Nephron progenitor cell (in vitro differentiated cells): ENCODE measurements at regions not wholly inside any gene's neighbourhood (a gene's known extent, or its start where the extent isn't known, plus 50 kb on each side); places are given as distances from the start of the nearest gene placed in this dataset.
A peak's percentile ranks its signal among the peaks of the same experiment; 100 is the strongest.

ENCODE experiments used
- DNase-seq: peaks from one replicate; pipeline ENCODE4 v3.0.0; 2021
- H3K27ac Mint-ChIP-seq: 2 replicates; pipeline ENCODE4 v1.8.0; 2021; ENCODE audit warnings: mild to moderate bottlenecking, moderate library complexity, mixed read lengths
- H3K27me3 Mint-ChIP-seq: 2 replicates; pipeline ENCODE4 v1.8.0; 2021; ENCODE audit warnings: mild to moderate bottlenecking, low read depth, mixed read lengths; ENCODE audit not compliant: poor library complexity
- H3K36me3 Mint-ChIP-seq: 2 replicates; pipeline ENCODE4 v1.8.0; 2021; ENCODE audit warnings: low read depth, mixed read lengths
- H3K4me1 Mint-ChIP-seq: 2 replicates; pipeline ENCODE4 v1.8.0; 2021; ENCODE audit warnings: mixed read lengths
- H3K4me3 Mint-ChIP-seq: 2 replicates; pipeline ENCODE4 v1.8.0; 2021; ENCODE audit warnings: mild to moderate bottlenecking, moderate library complexity, mixed read lengths
- H3K9me3 Mint-ChIP-seq: 2 replicates; pipeline ENCODE4 v1.8.0; 2021; ENCODE audit warnings: mild to moderate bottlenecking, moderate library complexity, mixed read lengths
- TF ChIP-seq, protein P1 (sequence below): fragments of 200-600 bp; sonication (generic); IDR thresholded peaks from 2 replicates; pipeline ENCODE4 v1.5.0; 2021; ENCODE audit warnings: antibody characterized with exemption

DNA sequence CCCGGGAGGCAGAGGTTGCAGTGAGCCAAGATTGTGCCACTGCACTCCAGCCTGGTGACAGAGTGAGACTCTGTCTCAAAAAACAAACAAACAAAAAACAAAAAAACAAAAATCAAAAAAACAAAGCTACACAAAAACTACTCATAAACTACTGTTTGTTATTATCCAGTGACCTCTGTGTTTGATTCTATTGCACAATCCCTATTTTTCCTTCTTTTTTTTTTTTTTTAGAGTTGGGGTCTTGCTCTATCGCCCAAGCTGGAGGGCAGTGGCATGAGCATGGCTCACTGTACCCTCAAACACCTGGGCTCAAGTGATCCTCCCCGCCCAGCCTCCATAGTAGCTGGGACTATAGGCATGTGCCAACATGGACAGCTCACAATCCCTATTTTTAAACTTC lies 92.7 kb downstream of the FAM217A start:
- peaks cover 30% of the 10 kb centered on the region for H3K4me1 Mint-ChIP-seq
- no peak for DNase-seq
- no peak overlapping the region for H3K4me3 Mint-ChIP-seq
- no peak overlapping the region for H3K27ac Mint-ChIP-seq
- peaks cover 24% of the 10 kb centered on the region for H3K9me3 Mint-ChIP-seq
- no peaks in the 10 kb centered on the region for H3K27me3 Mint-ChIP-seq
- TF ChIP-seq, protein P1, sequence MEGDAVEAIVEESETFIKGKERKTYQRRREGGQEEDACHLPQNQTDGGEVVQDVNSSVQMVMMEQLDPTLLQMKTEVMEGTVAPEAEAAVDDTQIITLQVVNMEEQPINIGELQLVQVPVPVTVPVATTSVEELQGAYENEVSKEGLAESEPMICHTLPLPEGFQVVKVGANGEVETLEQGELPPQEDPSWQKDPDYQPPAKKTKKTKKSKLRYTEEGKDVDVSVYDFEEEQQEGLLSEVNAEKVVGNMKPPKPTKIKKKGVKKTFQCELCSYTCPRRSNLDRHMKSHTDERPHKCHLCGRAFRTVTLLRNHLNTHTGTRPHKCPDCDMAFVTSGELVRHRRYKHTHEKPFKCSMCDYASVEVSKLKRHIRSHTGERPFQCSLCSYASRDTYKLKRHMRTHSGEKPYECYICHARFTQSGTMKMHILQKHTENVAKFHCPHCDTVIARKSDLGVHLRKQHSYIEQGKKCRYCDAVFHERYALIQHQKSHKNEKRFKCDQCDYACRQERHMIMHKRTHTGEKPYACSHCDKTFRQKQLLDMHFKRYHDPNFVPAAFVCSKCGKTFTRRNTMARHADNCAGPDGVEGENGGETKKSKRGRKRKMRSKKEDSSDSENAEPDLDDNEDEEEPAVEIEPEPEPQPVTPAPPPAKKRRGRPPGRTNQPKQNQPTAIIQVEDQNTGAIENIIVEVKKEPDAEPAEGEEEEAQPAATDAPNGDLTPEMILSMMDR, result no peak
- H3K36me3 Mint-ChIP-seq, result peaks cover 49% of the 10 kb centered on the region

DNA sequence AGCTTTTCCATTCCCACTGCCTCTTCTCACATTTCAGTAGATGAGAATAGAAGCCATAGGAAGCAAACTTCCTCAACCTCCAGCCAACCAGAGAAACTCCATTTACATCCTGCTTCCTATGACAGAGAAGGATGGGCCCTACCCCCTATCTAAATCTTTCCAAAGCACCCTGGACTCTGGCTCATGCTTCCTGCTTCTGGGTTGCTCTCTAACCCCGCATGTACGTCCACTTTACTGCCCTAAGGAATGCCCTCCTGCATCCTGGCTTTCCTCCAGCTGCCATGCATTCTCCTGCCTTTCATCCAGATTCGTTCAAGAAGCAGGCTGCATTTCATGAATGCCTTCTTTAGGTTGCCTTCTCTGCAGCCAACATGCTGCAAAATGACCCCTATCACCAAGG lies 91.9 kb downstream of the FAM217A start:
- Mint-ChIP-seq H3K4me1 (peaks cover 38% of the 10 kb centered on the region), H3K27ac (peak overlapping the region; percentile 89), H3K9me3 (peaks cover 18% of the 10 kb centered on the region), H3K4me3 (peak overlapping the region; percentile 31), H3K27me3 (no peaks in the 10 kb centered on the region), H3K36me3 (peaks cover 41% of the 10 kb centered on the region)
- TF ChIP-seq, protein P1, result no peak
- DNase-seq, result no peak

DNA sequence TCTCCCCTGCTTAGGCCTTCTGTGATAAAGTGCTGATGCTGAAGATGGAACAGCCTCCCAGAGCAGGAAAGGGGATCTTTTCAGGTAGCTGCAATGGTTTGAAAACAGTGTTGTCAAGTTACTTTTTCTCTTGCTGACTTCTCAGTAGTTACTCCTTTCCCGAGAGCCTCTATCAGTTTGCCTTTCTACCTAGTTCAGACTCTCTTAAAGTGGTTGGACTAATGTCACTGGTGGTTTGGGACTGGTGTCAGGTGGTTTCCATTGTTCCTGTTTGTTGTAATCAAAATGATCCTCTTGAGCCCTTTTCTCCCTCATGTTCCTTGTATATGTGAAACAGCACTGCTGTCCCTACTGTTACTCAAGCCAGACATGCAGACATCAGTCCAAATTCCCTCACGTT lies 91.4 kb downstream of the FAM217A start:
- TF ChIP-seq, protein P1, result no peak
- no peaks in the 10 kb centered on the region for H3K27me3 Mint-ChIP-seq
- H3K4me1 Mint-ChIP-seq, result peaks cover 39% of the 10 kb centered on the region
- peak overlapping the region; percentile 89 for H3K27ac Mint-ChIP-seq
- peaks cover 16% of the 10 kb centered on the region for H3K9me3 Mint-ChIP-seq
- no peak overlapping the region for H3K4me3 Mint-ChIP-seq
- peaks cover 36% of the 10 kb centered on the region for H3K36me3 Mint-ChIP-seq
- no peak for DNase-seq

DNA sequence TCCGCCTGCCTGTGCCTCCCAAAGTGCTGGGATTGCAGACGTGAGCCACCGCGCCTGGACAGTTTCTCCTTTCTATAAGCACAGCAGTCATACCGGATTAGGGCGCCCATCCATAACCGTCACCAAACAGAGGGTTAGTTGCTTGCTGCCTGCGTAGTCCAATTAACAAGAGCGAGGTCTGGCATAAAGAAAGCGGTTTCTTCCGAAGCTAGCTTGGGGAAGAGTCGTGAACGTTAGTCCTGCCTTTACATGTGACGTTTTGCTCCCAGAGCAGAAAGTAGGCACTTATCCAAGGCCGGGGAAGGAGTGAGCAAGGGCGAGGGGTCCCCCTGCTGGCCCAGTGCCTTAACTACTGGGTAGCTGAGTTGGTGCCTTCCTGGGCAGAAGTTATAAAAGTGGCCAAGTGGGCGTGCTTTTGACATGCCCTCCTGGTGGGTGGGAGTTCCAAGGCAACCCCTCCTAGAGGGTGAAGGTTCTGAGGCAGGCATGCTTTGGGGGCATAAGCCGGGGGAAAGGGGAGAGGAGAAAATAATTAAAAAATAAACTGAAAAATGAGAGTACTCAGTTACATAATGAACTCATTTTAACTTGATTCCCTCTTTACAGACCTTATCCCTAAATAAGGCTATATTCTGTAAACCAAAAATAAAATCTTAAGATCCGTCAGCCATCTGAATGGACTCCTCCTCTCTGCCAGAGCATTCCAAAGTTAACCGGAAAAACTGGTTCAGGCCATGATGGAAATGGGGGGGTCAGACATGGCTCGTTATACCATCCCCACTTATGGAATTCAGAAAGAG lies 88.0 kb downstream of the FAM217A start:
- H3K9me3 Mint-ChIP-seq, result peaks cover 5% of the 10 kb centered on the region
- H3K27ac Mint-ChIP-seq, result no peak overlapping the region
- peaks cover 39% of the 10 kb centered on the region for H3K4me1 Mint-ChIP-seq
- H3K27me3 Mint-ChIP-seq, result no peaks in the 10 kb centered on the region
- peak; percentile 86 for DNase-seq
- H3K36me3 Mint-ChIP-seq, result peaks cover 11% of the 10 kb centered on the region
- TF ChIP-seq, protein P1, result peak; percentile 85
- H3K4me3 Mint-ChIP-seq, result no peak overlapping the region

DNA sequence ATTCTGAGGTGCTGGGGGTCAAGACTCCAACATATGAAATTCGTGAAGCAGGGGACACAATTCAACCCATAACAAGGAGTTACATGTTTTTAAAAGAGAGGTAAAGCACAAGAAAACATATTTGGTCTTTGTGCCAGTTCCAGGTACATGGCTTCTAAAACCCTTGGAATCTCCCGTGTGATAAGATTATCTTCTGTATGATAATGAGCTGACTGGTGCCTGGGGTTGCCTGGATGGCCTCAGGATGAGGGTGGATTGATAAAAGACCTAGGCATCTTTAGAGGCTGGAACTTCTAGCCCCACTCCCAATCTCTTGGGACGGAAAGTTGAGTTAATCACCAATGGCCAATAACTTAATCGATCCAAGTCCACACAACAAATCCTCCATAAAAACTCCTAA lies 87.0 kb downstream of the FAM217A start:
- TF ChIP-seq, protein P1, result no peak
- H3K27ac Mint-ChIP-seq, result no peak overlapping the region
- H3K4me3 Mint-ChIP-seq, result no peak overlapping the region
- H3K36me3 Mint-ChIP-seq, result peaks cover 3% of the 10 kb centered on the region
- DNase-seq, result no peak
- H3K27me3 Mint-ChIP-seq, result no peaks in the 10 kb centered on the region
- peaks cover 38% of the 10 kb centered on the region for H3K4me1 Mint-ChIP-seq
- H3K9me3 Mint-ChIP-seq, result no peaks in the 10 kb centered on the region

DNA sequence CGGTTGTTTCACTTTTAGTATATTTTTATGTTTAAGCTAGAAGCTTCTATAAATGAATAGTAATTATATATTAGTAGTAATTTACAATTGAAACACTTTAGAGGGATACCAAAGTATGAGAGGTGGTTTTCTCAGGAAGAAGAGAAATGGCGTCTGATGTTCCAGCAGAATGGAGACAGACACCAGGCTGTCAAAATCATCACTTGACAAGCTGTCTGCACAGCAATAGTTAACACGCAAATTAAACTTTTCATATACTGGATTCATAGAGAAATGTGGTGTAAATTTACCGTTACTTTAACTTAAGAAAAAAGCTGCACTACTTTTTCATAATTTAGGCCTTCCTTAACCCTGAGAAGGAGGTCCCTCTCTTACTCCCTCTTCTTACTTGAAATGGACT lies 82.6 kb downstream of the FAM217A start:
- TF ChIP-seq, protein P1, result no peak
- H3K27me3 Mint-ChIP-seq, result peaks cover 2% of the 10 kb centered on the region
- H3K9me3 Mint-ChIP-seq, result no peaks in the 10 kb centered on the region
- no peaks in the 10 kb centered on the region for H3K36me3 Mint-ChIP-seq
- H3K4me3 Mint-ChIP-seq, result no peak overlapping the region
- no peak for DNase-seq
- H3K27ac Mint-ChIP-seq, result no peak overlapping the region
- peaks cover 27% of the 10 kb centered on the region for H3K4me1 Mint-ChIP-seq
